H1 (cell line): ENCODE measurements at regions not wholly inside any gene's neighbourhood (a gene's known extent, or its start where the extent isn't known, plus 50 kb on each side); places are given as distances from the start of the nearest gene placed in this dataset.

Experiments used
- CTCF ChIA-PET: fragments of 300-600 bp; sonication (Branson Sonifier 250); formaldehyde crosslinking; loops from one replicate; lab custom pipeline; 2021; ENCODE audit not compliant: partially characterized antibody; lab: Charles Lee
- POLR2A ChIA-PET: fragments of 300-600 bp; sonication (Branson Sonifier 250); formaldehyde crosslinking; loops from one replicate; lab custom pipeline; 2021; ENCODE audit warnings: inconsistent platforms; ENCODE audit not compliant: partially characterized antibody; lab: Charles Lee
- DNase-seq, 2 experiments: peaks; one replicate each; pipeline versions ENCODE4 v3.0.0 to v3.0.0-alpha.2; 2010 to 2022; ENCODE audit warnings: low spot score in 2 of 2, low read depth in 1 of 2, mixed read lengths in 1 of 2
- FAIRE-seq: peaks from 2 replicates; lab custom pipeline; 2011; peaks lifted over from hg19 to GRCh38; lab: Jason Lieb, UNC
- H2AFZ ChIP-seq: 2 replicates; pipeline ENCODE4 v1.8.1; 2012; ENCODE audit warnings: low read length, inconsistent platforms
- H2AK5ac ChIP-seq: 2 replicates; pipeline ENCODE4 v1.6.1; 2013; ENCODE audit warnings: low read depth, low read length
- H2BK120ac ChIP-seq: replicated peaks from 2 replicates; pipeline ENCODE3; 2013; ENCODE audit warnings: low read depth, low read length, inconsistent platforms
- H2BK12ac ChIP-seq: 2 replicates; pipeline ENCODE4 v1.6.1; 2013; ENCODE audit warnings: low read depth, low read length
- H2BK15ac ChIP-seq: 2 replicates; pipeline ENCODE4 v1.6.1; 2013; ENCODE audit warnings: low read length
- H2BK20ac ChIP-seq: 2 replicates; pipeline ENCODE4 v1.6.1; 2013; ENCODE audit warnings: low read length
- H2BK5ac ChIP-seq: 2 replicates; pipeline ENCODE4 v1.6.1; 2013; ENCODE audit warnings: low read depth, low read length
- H3K14ac ChIP-seq: 2 replicates; pipeline ENCODE4 v1.6.1; 2013; ENCODE audit warnings: inconsistent platforms; ENCODE audit not compliant: insufficient read length
- H3K18ac ChIP-seq: 2 replicates; pipeline ENCODE4 v1.6.1; 2013; ENCODE audit warnings: low read length; ENCODE audit errors: extremely low read depth
- H3K23ac ChIP-seq: 2 replicates; pipeline ENCODE4 v1.6.1; 2013; ENCODE audit warnings: inconsistent platforms; ENCODE audit not compliant: insufficient read length
- H3K23me2 ChIP-seq: 2 replicates; pipeline ENCODE4 v1.6.1; 2013; ENCODE audit warnings: low read depth, low read length
- H3K27ac ChIP-seq: 2 replicates; pipeline ENCODE4 v1.6.1; 2011; ENCODE audit warnings: low read depth, low read length, inconsistent platforms
- H3K27me3 ChIP-seq, 4 experiments: replicated peaks in 1 of 4; 1 replicate in 1 of 4; 2 replicates in 3 of 4; pipeline versions ENCODE4 v1.6.1 to v1.8.1; 2011 to 2013; ENCODE audit warnings: low read length in 3 of 4, mild to moderate bottlenecking in 3 of 4, inconsistent platforms in 2 of 4, mixed read lengths in 2 of 4, moderate library complexity in 1 of 4; ENCODE audit not compliant: control insufficient read depth in 3 of 4, insufficient read depth in 3 of 4; ENCODE audit errors: extremely low read depth in 1 of 4
- H3K36me3 ChIP-seq, 4 experiments: 2 replicates each; pipeline versions ENCODE4 v1.6.1 to v1.8.1; 2011 to 2013; ENCODE audit warnings: mild to moderate bottlenecking in 4 of 4, low read length in 3 of 4, moderate library complexity in 2 of 4, control low read depth in 1 of 4, inconsistent platforms in 1 of 4; ENCODE audit not compliant: insufficient read depth in 4 of 4, control insufficient read depth in 2 of 4
- H3K4ac ChIP-seq: replicated peaks from 2 replicates; pipeline ENCODE3; 2013; ENCODE audit warnings: low read length, low read depth, mixed read lengths, inconsistent platforms; ENCODE audit not compliant: insufficient read length
- H3K4me1 ChIP-seq, 4 experiments: replicated peaks in 1 of 4; 1 replicate in 1 of 4; 2 replicates in 3 of 4; pipeline versions ENCODE4 v1.6.1 to v1.8.1; 2011 to 2013; ENCODE audit warnings: low read length in 3 of 4, inconsistent platforms in 2 of 4, mixed read lengths in 1 of 4; ENCODE audit not compliant: insufficient read depth in 4 of 4, control insufficient read depth in 3 of 4
- H3K4me2 ChIP-seq, 2 experiments: 2 replicates each; pipeline versions ENCODE4 v1.6.1 to v1.8.1; 2011 to 2013; ENCODE audit warnings: low read depth in 2 of 2, low read length in 2 of 2, control low read depth in 1 of 2, inconsistent platforms in 1 of 2, mild to moderate bottlenecking in 1 of 2; ENCODE audit not compliant: insufficient read depth in 1 of 2
- H3K4me3 ChIP-seq, 4 experiments: fragments of 200-600, 300-600 bp in 1 of 4; sonication (generic), shearing (Covaris generic), sonication (Bioruptor Twin) in 1 of 4; 2 replicates each; pipeline versions ENCODE4 v1.5.1 to v1.8.1; 2011 to 2016; ENCODE audit warnings: low read length in 4 of 4, low read depth in 3 of 4, control low read depth in 2 of 4, inconsistent platforms in 2 of 4, mild to moderate bottlenecking in 2 of 4, mixed read lengths in 1 of 4, moderate library complexity in 1 of 4; ENCODE audit not compliant: insufficient read depth in 2 of 4; ENCODE audit errors: extremely low read depth in 1 of 4
- H3K56ac ChIP-seq: replicated peaks from 2 replicates; pipeline ENCODE3; 2013; ENCODE audit warnings: low read depth, mild to moderate bottlenecking, mixed read lengths, low read length, inconsistent platforms; ENCODE audit not compliant: insufficient read length
- H3K79me1 ChIP-seq: 2 replicates; pipeline ENCODE4 v1.6.1; 2013; ENCODE audit warnings: low read depth, low read length, control low read depth
- H3K79me2 ChIP-seq, 2 experiments: 2 replicates each; pipeline versions ENCODE4 v1.6.1 to v1.8.1; 2012 to 2013; ENCODE audit warnings: low read length in 2 of 2, mild to moderate bottlenecking in 2 of 2, inconsistent platforms in 1 of 2; ENCODE audit not compliant: insufficient read depth in 2 of 2, control insufficient read depth in 1 of 2
- H3K9ac ChIP-seq, 4 experiments: replicated peaks in 1 of 4; 1 replicate in 1 of 4; 2 replicates in 3 of 4; pipeline versions ENCODE4 v1.6.1 to v1.8.1; 2011 to 2013; ENCODE audit warnings: low read depth in 3 of 4, low read length in 3 of 4, control low read depth in 2 of 4, mild to moderate bottlenecking in 2 of 4, moderate library complexity in 2 of 4, inconsistent platforms in 1 of 4; ENCODE audit errors: extremely low read depth in 1 of 4
- H3K9me3 ChIP-seq, 2 experiments: 2 replicates each; pipeline versions ENCODE4 v1.6.1 to v1.8.1; 2012 to 2013; ENCODE audit warnings: mild to moderate bottlenecking in 2 of 2, moderate library complexity in 2 of 2, control low read depth in 1 of 2, inconsistent platforms in 1 of 2, low read depth in 1 of 2, low read length in 1 of 2, mixed read lengths in 1 of 2; ENCODE audit not compliant: insufficient read depth in 2 of 2
- H4K20me1 ChIP-seq, 2 experiments: replicated peaks in 1 of 2; 2 replicates each; pipeline versions ENCODE3 to v1.8.1; 2011 to 2013; ENCODE audit warnings: inconsistent platforms in 2 of 2, low read length in 2 of 2, mild to moderate bottlenecking in 1 of 2; ENCODE audit not compliant: insufficient read depth in 2 of 2, control insufficient read depth in 1 of 2
- H4K5ac ChIP-seq: 2 replicates; pipeline ENCODE4 v1.6.1; 2013; ENCODE audit warnings: low read length, low read depth, mixed read lengths, inconsistent platforms; ENCODE audit not compliant: insufficient read length
- H4K8ac ChIP-seq: 2 replicates; pipeline ENCODE4 v1.8.0; 2013; ENCODE audit warnings: mild to moderate bottlenecking, moderate library complexity, low read length, inconsistent platforms; ENCODE audit not compliant: insufficient read depth; ENCODE audit errors: extremely low read depth
- H4K91ac ChIP-seq: replicated peaks from 2 replicates; pipeline ENCODE3; 2013; ENCODE audit warnings: low read length, mixed read lengths, inconsistent platforms; ENCODE audit not compliant: insufficient read length
- ATF2 ChIP-seq: IDR thresholded peaks from 2 replicates; pipeline ENCODE4 v1.6.1; 2012; ENCODE audit warnings: low read length, inconsistent platforms
- KDM4A ChIP-seq: IDR thresholded peaks from one replicate; pipeline ENCODE4 v1.7.1; 2012; ENCODE audit warnings: low read depth, mild to moderate bottlenecking, moderate library complexity, low read length, inconsistent platforms; ENCODE audit not compliant: severe bottlenecking
- MAFK ChIP-seq: IDR thresholded peaks from 2 replicates; pipeline ENCODE4 v1.6.1; 2012; ENCODE audit warnings: low read depth, mild to moderate bottlenecking, improper control_type of control experiment, low read length
- RBBP5 ChIP-seq: IDR thresholded peaks from 2 replicates; pipeline ENCODE4 v1.7.1; 2012; ENCODE audit warnings: low read depth, mild to moderate bottlenecking, inconsistent platforms, low read length, moderate library complexity, borderline replicate concordance
- RXRA ChIP-seq: IDR thresholded peaks from 2 replicates; pipeline ENCODE4 v1.6.1; 2011; ENCODE audit warnings: low read depth, mild to moderate bottlenecking, low read length, moderate library complexity; ENCODE audit not compliant: insufficient read depth
- SAP30 ChIP-seq: fragments of 300-600 bp; sonication (generic); IDR thresholded peaks from 2 replicates; pipeline ENCODE4 v1.7.1; 2012; ENCODE audit warnings: low read length, moderate library complexity, mild to moderate bottlenecking, inconsistent platforms; ENCODE audit not compliant: insufficient read depth, insufficient replicate concordance
- WGBS, 2 experiments: shearing (Covaris generic) in 1 of 2; methylation state at CpG; one replicate each; pipeline versions ENCODE4 v1.1.6 to v1.1.7; 2013 to 2015; ENCODE audit warnings: low lambda C conversion rate in 2 of 2, mixed read lengths in 2 of 2, inconsistent platforms in 1 of 2, low coverage in 1 of 2, missing lambda C conversion rate in 1 of 2; ENCODE audit not compliant: insufficient replicate concordance in 2 of 2, insufficient coverage in 1 of 2, insufficient read length in 1 of 2; ENCODE audit errors: extremely low coverage in 1 of 2, missing lambda C conversion rate in 1 of 2; 5-methylcytosine and 5-hydroxymethylcytosine counted together

GRCh38 chrY:15552074-15552473 lies 1027.7 kb downstream of the NLGN4Y start:
- Histone ChIP-seq H3K4me1 (no peaks in the 10 kb centered on the region), H4K5ac (no peak overlapping the region), H4K91ac (no peak overlapping the region), H3K79me1 (no peaks in the 10 kb centered on the region), H2AFZ (no peak overlapping the region), H2BK20ac (no peak overlapping the region), H2BK120ac (no peak overlapping the region), H3K56ac (no peak overlapping the region), H3K23me2 (peaks cover 2% of the 10 kb centered on the region; the same call in 1 of the 2 replicates), H3K79me2 (no peaks in the 10 kb centered on the region), H3K36me3 (no peaks in the 10 kb centered on the region), H3K27me3 (no peaks in the 10 kb centered on the region), H2BK5ac (no peak overlapping the region), H2BK12ac (no peak overlapping the region), H2BK15ac (no peak overlapping the region), H3K18ac (no peak overlapping the region), H4K8ac (no peak overlapping the region), H3K27ac (no peak overlapping the region), H2AK5ac (no peak overlapping the region), H3K23ac (no peak overlapping the region), H3K4ac (no peak overlapping the region), H3K9me3 (no peaks in the 10 kb centered on the region), H3K4me2 (no peak overlapping the region), H3K14ac (no peak overlapping the region), H3K4me3 (no peak overlapping the region), H3K9ac (no peak overlapping the region), H4K20me1 (no peaks in the 10 kb centered on the region)
- TF ChIP-seq ATF2 (no peak), KDM4A (no peak), SAP30 (no peak), MAFK (no peak), RXRA (no peak), RBBP5 (no peak)
- ChIA-PET POLR2A (no interaction called here), CTCF (interaction anchor here (0.5 kb wide), 1 partner anchor 21 kb away, joined by 5 read pairs; no protein-coding TSS in a partner anchor)
- DNase-seq (no peak), FAIRE-seq (no peak)
- 96% methylated on average over 2 of the region's 2 CpGs; no CpG with 5 or more reads in 1 of the 2 experiments for whole genome bisulfite sequencing, 2 experiments
